OCI-LY3 (cell line): ENCODE measurements at regions not wholly inside any gene's neighbourhood (a gene's known extent, or its start where the extent isn't known, plus 50 kb on each side); places are given as distances from the start of the nearest gene placed in this dataset.

ENCODE experiments used
- EZH2phosphoT487 ChIP-seq: fragments of 200-600 bp; shearing (Covaris generic); IDR thresholded peaks from 2 replicates; pipeline ENCODE4 v1.6.1; 2018; ENCODE audit warnings: antibody characterized with exemption, mixed run types, low read depth
- TF ChIP-seq, protein P1 (sequence below): fragments of 200-600, 300-600 bp; sonication (generic); IDR thresholded peaks from 2 replicates; pipeline ENCODE4 v1.5.1; 2014; ENCODE audit warnings: antibody characterized with exemption, low read length, low read depth

DNA sequence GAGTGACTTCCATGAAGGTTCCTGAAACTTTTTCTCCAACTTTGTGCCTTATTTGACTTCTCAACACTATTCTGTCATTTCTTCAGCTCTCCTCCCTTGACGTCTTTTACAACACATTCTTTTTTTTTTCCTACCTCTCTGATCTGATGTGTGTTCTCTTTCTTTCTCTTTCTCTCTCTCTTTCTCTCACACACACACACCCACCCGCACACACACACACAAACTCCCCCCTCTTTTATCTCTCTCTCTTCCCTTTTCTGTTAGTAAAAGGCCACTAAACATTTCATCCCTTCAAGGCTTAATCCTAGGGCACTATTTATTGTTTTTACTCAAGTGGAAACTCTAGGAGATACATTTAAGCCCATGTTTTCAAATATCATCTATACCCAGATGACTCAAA is 107.8 kb upstream of the CNTNAP5 start:
- TF ChIP-seq, protein P1, sequence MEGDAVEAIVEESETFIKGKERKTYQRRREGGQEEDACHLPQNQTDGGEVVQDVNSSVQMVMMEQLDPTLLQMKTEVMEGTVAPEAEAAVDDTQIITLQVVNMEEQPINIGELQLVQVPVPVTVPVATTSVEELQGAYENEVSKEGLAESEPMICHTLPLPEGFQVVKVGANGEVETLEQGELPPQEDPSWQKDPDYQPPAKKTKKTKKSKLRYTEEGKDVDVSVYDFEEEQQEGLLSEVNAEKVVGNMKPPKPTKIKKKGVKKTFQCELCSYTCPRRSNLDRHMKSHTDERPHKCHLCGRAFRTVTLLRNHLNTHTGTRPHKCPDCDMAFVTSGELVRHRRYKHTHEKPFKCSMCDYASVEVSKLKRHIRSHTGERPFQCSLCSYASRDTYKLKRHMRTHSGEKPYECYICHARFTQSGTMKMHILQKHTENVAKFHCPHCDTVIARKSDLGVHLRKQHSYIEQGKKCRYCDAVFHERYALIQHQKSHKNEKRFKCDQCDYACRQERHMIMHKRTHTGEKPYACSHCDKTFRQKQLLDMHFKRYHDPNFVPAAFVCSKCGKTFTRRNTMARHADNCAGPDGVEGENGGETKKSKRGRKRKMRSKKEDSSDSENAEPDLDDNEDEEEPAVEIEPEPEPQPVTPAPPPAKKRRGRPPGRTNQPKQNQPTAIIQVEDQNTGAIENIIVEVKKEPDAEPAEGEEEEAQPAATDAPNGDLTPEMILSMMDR = no peak
- no peak for TF ChIP-seq EZH2phosphoT487
